Breast epithelium (tissue), 4 donors: ENCODE measurements at regions not wholly inside any gene's neighbourhood (a gene's known extent, or its start where the extent isn't known, plus 50 kb on each side); places are given as distances from the start of the nearest gene placed in this dataset.
A peak's percentile ranks its signal among the peaks of the same experiment; 100 is the strongest.

Source experiments
- DNase-seq, 2 donors: peaks; one replicate each; pipeline ENCODE4 v3.0.0-alpha.2; 2019; ENCODE audit warnings: low spot score in 2 of 2
- H3K27ac ChIP-seq, 2 donors: fragments of 200-600 bp; sonication (generic) in 1 of 2; one replicate each; pipeline ENCODE4 v1.5.1; 2016 to 2019; ENCODE audit warnings: mild to moderate bottlenecking in 1 of 2
- H3K27me3 ChIP-seq, 2 donors: fragments of 200-600 bp; sonication (generic) in 1 of 2; one replicate each; pipeline versions ENCODE4 v1.5.1 to v1.6.0; 2017 to 2019; ENCODE audit warnings: control low read depth in 1 of 2, mild to moderate bottlenecking in 1 of 2
- H3K36me3 ChIP-seq: fragments of 200-600 bp; one replicate; pipeline ENCODE4 v1.5.1; 2019
- H3K4me1 ChIP-seq, 2 donors: fragments of 200-600 bp; sonication (generic); one replicate each; pipeline ENCODE4 v1.5.1; 2016 to 2019; ENCODE audit warnings: control low read depth in 1 of 2
- H3K4me3 ChIP-seq, 3 donors: fragments of 200-600 bp; sonication (generic); 1 replicate in 2 of 3; 2 replicates in 1 of 3; pipeline ENCODE4 v1.5.1; 2016 to 2019; ENCODE audit warnings: mild to moderate bottlenecking in 3 of 3, moderate library complexity in 2 of 3
- H3K9me3 ChIP-seq, 2 donors: fragments of 200-600 bp; sonication (generic) in 1 of 2; one replicate each; pipeline ENCODE4 v1.5.1; 2016 to 2019; ENCODE audit warnings: control low read depth in 1 of 2
- CTCF ChIP-seq, 3 donors: fragments of 450-650 bp; IDR thresholded peaks; one replicate each; pipeline ENCODE4 v1.5.1; 2016 to 2017; ENCODE audit warnings: antibody characterized with exemption in 3 of 3, mild to moderate bottlenecking in 3 of 3, moderate library complexity in 3 of 3
- POLR2A ChIP-seq: fragments of 450-650 bp; IDR thresholded peaks from one replicate; pipeline ENCODE4 v1.6.1; 2016; ENCODE audit warnings: antibody characterized with exemption, mild to moderate bottlenecking, moderate library complexity
- POLR2AphosphoS5 ChIP-seq, 3 donors: sonication (generic); formaldehyde crosslinking; IDR thresholded peaks; one replicate each; pipeline ENCODE4 v1.6.1; 2017; ENCODE audit warnings: antibody characterized with exemption in 3 of 3
- intact Hi-C: fragments of 100-400 bp; cut with DNase I; formaldehyde crosslinking; loops from one replicate; pipeline ENCODE4 v1.15.1; 2023; ENCODE audit warnings: low total_unique reads

- Histone ChIP-seq H3K4me3 (no peak overlapping the region), H3K9me3 (no peaks in the 10 kb centered on the region), H3K27ac (no peak overlapping the region), H3K27me3 (no peaks in the 10 kb centered on the region), H3K36me3 (no peaks in the 10 kb centered on the region), H3K4me1 (peaks cover 7% of the 10 kb centered on the region in 2 donors)
- DNase-seq = no peak
- TF ChIP-seq POLR2AphosphoS5 (IDR thresholded peaks at IDR 0.05) = no peak
- no peak for TF ChIP-seq POLR2A
- no peak for TF ChIP-seq CTCF (IDR thresholded peaks at IDR 0.05)
- intact Hi-C loops = no loop called here
These were observed 124.4 kb upstream of the SPRY2 start for GRCh38 chr13:80465321-80465720.

DNA sequence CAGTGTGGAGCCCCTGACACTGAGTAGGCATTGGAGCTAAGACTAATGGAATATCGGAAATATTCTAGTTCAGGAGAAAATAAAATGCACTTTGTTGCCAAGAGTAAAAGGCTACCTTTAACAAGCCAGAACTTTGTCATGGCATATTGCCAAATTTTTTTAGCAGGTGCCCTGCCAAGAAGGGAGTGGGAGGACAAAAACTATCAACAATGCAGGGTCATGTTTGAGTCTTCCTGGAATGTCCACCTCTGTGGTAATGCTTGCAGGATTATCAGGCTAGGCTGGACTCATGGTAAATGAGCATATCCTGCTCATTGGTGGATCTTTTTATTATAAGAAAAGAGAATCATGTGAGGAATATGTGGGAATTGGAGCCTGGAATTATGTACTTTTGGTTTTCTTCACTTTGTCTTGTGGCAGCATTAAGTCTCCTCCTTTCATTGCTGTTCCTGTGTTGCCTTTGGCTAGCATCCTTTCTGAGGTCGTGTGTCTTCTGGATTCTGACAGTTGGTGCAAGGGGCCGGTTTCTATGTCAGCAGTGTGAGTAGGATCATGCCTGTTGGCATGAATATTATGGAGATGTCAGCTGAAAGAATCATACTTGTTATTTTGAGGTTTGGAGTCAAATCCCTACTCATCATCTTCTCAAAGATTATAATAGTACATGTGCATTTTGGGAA is 122.9 kb upstream of the SPRY2 start:
- Histone ChIP-seq H3K9me3 (no peaks in the 10 kb centered on the region), H3K4me3 (no peak overlapping the region), H3K4me1 (peaks cover 2 to 3% of the 10 kb centered on the region in 2 donors), H3K27me3 (no peaks in the 10 kb centered on the region), H3K36me3 (no peaks in the 10 kb centered on the region), H3K27ac (peak overlapping the region; percentile 33 to 60)
- TF ChIP-seq POLR2AphosphoS5 (IDR thresholded peaks at IDR 0.05) (no peak), POLR2A (no peak), CTCF (IDR thresholded peaks at IDR 0.05) (no peak)
- intact Hi-C loops = no loop called here
- peak in 1 of 2 donors; percentile 61 for DNase-seq

GRCh38 chr13:80462567-80462966 is 121.6 kb upstream of the SPRY2 start:
- Histone ChIP-seq H3K27ac (no peak overlapping the region), H3K36me3 (no peaks in the 10 kb centered on the region), H3K9me3 (no peaks in the 10 kb centered on the region), H3K4me3 (no peak overlapping the region), H3K27me3 (no peaks in the 10 kb centered on the region), H3K4me1 (no peaks in the 10 kb centered on the region)
- TF ChIP-seq POLR2A (no peak), POLR2AphosphoS5 (IDR thresholded peaks at IDR 0.05) (no peak), CTCF (IDR thresholded peaks at IDR 0.05) (no peak)
- no peak for DNase-seq
- intact Hi-C loops = no loop called here

- Histone ChIP-seq H3K9me3 (no peaks in the 10 kb centered on the region), H3K4me1 (no peaks in the 10 kb centered on the region), H3K27me3 (no peaks in the 10 kb centered on the region), H3K36me3 (no peaks in the 10 kb centered on the region), H3K4me3 (no peak overlapping the region), H3K27ac (no peak overlapping the region)
- no peak for DNase-seq
- TF ChIP-seq POLR2A = no peak
- no peak for TF ChIP-seq CTCF (IDR thresholded peaks at IDR 0.05)
- TF ChIP-seq POLR2AphosphoS5 (IDR thresholded peaks at IDR 0.05) = no peak
- intact Hi-C loops = no loop called here
These were observed 121.1 kb upstream of the SPRY2 start for GRCh38 chr13:80462037-80462436.

GRCh38 chr13:80458543-80458942 is 117.6 kb upstream of the SPRY2 start:
- intact Hi-C loops = no loop called here
- TF ChIP-seq POLR2AphosphoS5 (IDR thresholded peaks at IDR 0.05) (no peak), POLR2A (no peak), CTCF (IDR thresholded peaks at IDR 0.05) (no peak)
- Histone ChIP-seq H3K36me3 (no peaks in the 10 kb centered on the region), H3K4me3 (no peak overlapping the region), H3K27me3 (no peaks in the 10 kb centered on the region), H3K4me1 (no peaks in the 10 kb centered on the region), H3K27ac (peak overlapping the region in 1 of 2 donors; percentile 25), H3K9me3 (no peaks in the 10 kb centered on the region)
- DNase-seq = no peak
